CD14-positive monocyte (primary cell): ENCODE measurements at regions not wholly inside any gene's neighbourhood (a gene's known extent, or its start where the extent isn't known, plus 50 kb on each side); places are given as distances from the start of the nearest gene placed in this dataset.

ENCODE experiments used
- DNase-seq, 3 donors: peaks; one replicate each; pipeline ENCODE4 v3.0.0-alpha.2; 2011 to 2022
- H2AFZ ChIP-seq: 2 replicates; pipeline ENCODE4 v1.6.0; 2012; ENCODE audit warnings: mild to moderate bottlenecking, low read depth, low read length, inconsistent platforms; ENCODE audit not compliant: insufficient read depth, poor library complexity, severe bottlenecking
- H3K27ac ChIP-seq, 2 donors: 1 replicate in 1 of 2; 2 replicates in 1 of 2; pipeline ENCODE4 v1.5.1; 2012 to 2013; ENCODE audit warnings: low read length in 2 of 2, control low read depth in 1 of 2, inconsistent platforms in 1 of 2, low read depth in 1 of 2, mild to moderate bottlenecking in 1 of 2
- H3K27me3 ChIP-seq, 2 donors: one replicate each; pipeline versions ENCODE4 v1.6.0 to v1.6.1; 2011 to 2013; ENCODE audit warnings: low read length in 2 of 2; ENCODE audit not compliant: control insufficient read depth in 2 of 2, insufficient read depth in 2 of 2
- H3K36me3 ChIP-seq, 2 donors: replicated peaks in 1 of 2; 1 replicate in 1 of 2; 2 replicates in 1 of 2; pipeline versions ENCODE4 v1.5.1 to v1.6.1; 2012 to 2013; ENCODE audit warnings: low read length in 2 of 2, control low read depth in 1 of 2, inconsistent platforms in 1 of 2, mild to moderate bottlenecking in 1 of 2; ENCODE audit not compliant: insufficient read depth in 2 of 2, control insufficient read depth in 1 of 2
- H3K4me1 ChIP-seq, 2 donors: 1 replicate in 1 of 2; 2 replicates in 1 of 2; pipeline versions ENCODE4 v1.5.1 to v1.6.1; 2012 to 2013; ENCODE audit warnings: low read length in 2 of 2, control low read depth in 1 of 2, inconsistent platforms in 1 of 2, mild to moderate bottlenecking in 1 of 2, moderate library complexity in 1 of 2; ENCODE audit not compliant: insufficient read depth in 2 of 2, control insufficient read depth in 1 of 2
- H3K4me2 ChIP-seq: replicated peaks from 2 replicates; pipeline ENCODE3; 2012; ENCODE audit warnings: low read length, moderate library complexity, mild to moderate bottlenecking; ENCODE audit not compliant: poor library complexity, severe bottlenecking; ENCODE audit errors: extremely low read depth
- H3K4me3 ChIP-seq, 3 experiments: fragments of 200-600 bp in 1 of 3; sonication (generic) in 1 of 3; replicated peaks in 1 of 3; 1 replicate in 2 of 3; 2 replicates in 1 of 3; pipeline ENCODE4 v1.5.1; 2011 to 2013; ENCODE audit warnings: low read length in 3 of 3, mild to moderate bottlenecking in 3 of 3, control low read depth in 2 of 3, low read depth in 2 of 3, inconsistent platforms in 1 of 3, moderate library complexity in 1 of 3
- H3K79me2 ChIP-seq: 2 replicates; pipeline ENCODE4 v1.6.0; 2012; ENCODE audit warnings: mild to moderate bottlenecking, control low read depth, inconsistent platforms, low read length, moderate library complexity; ENCODE audit not compliant: insufficient read depth
- H3K9ac ChIP-seq: 2 replicates; pipeline ENCODE4 v1.6.0; 2017; ENCODE audit warnings: low read length, mild to moderate bottlenecking; ENCODE audit not compliant: insufficient read depth, poor library complexity, severe bottlenecking
- H3K9me3 ChIP-seq, 2 donors: replicated peaks in 1 of 2; 1 replicate in 1 of 2; 2 replicates in 1 of 2; pipeline versions ENCODE4 v1.5.1 to v1.6.1; 2012 to 2013; ENCODE audit warnings: low read length in 2 of 2, control low read depth in 1 of 2; ENCODE audit not compliant: control insufficient read depth in 1 of 2, insufficient read depth in 1 of 2
- H4K20me1 ChIP-seq: 2 replicates; pipeline ENCODE4 v1.6.0; 2012; ENCODE audit warnings: mild to moderate bottlenecking, low read length, control low read depth, moderate library complexity; ENCODE audit not compliant: insufficient read depth
- H3K27ac Mint-ChIP-seq, 7 donors: one replicate each; pipeline ENCODE4 v1.8.0; 2020; ENCODE audit warnings: mild to moderate bottlenecking in 7 of 7, mixed read lengths in 7 of 7, moderate library complexity in 6 of 7, inconsistent platforms in 2 of 7
- H3K27me3 Mint-ChIP-seq, 3 donors: one replicate each; pipeline ENCODE4 v1.8.0; 2021 to 2022; ENCODE audit warnings: low read depth in 3 of 3, mild to moderate bottlenecking in 3 of 3, mixed read lengths in 3 of 3, moderate library complexity in 3 of 3, inconsistent platforms in 1 of 3
- H3K36me3 Mint-ChIP-seq, 2 donors: one replicate each; pipeline ENCODE4 v1.8.0; 2020; ENCODE audit warnings: mixed read lengths in 2 of 2, inconsistent platforms in 1 of 2, mild to moderate bottlenecking in 1 of 2
- H3K4me1 Mint-ChIP-seq: one replicate; pipeline ENCODE4 v1.8.0; 2020; ENCODE audit warnings: mild to moderate bottlenecking, mixed read lengths
- H3K4me3 Mint-ChIP-seq, 2 donors: one replicate each; pipeline ENCODE4 v1.8.0; 2020; ENCODE audit warnings: mild to moderate bottlenecking in 2 of 2, mixed read lengths in 2 of 2, moderate library complexity in 1 of 2
- H3K9me3 Mint-ChIP-seq, 7 donors: one replicate each; pipeline ENCODE4 v1.8.0; 2020 to 2022; ENCODE audit warnings: mixed read lengths in 7 of 7, mild to moderate bottlenecking in 6 of 7, moderate library complexity in 6 of 7, inconsistent platforms in 2 of 7
- WGBS: methylation state at CpG from one replicate; pipeline ENCODE4 v1.1.5; 2013; ENCODE audit warnings: missing lambda C conversion rate; ENCODE audit not compliant: insufficient coverage; 5-methylcytosine and 5-hydroxymethylcytosine counted together
- intact Hi-C, 2 donors: fragments of 100-400 bp; cut with micrococcal nuclease; formaldehyde crosslinking; loops; one replicate each; pipeline versions ENCODE4 v1.15.0 to v1.15.1; 2023
- TF ChIP-seq, protein P1 (sequence below): fragments of 200-600 bp; IDR thresholded peaks from one replicate; pipeline ENCODE4 v1.8.0; 2022; ENCODE audit warnings: antibody characterized with exemption, mild to moderate bottlenecking

DNA sequence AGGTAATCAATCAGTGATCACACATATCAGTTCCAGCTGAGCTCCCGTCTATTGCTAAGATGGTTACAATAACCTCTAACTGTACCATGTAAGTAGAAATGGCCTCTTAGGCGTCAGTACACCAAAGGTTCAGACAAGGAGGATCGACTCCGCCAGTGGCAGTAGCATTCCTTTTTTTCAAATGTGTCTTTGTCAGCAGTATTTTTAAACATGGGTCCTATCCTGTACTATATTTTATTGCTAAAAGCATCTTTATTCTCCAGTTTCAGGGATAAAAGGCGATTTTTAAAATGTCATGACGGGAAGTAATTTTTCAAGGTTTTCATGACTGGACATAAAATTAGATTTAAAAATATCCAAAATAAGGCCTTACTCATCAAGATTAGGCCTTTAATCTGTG, 64.8 kb upstream of the TBCA start:
- Mint-ChIP-seq H3K4me3 (no peak overlapping the region), H3K9me3 (peaks cover 0 to 8% (median 0%) of the 10 kb centered on the region in 7 donors), H3K36me3 (peaks cover 0 to 8% of the 10 kb centered on the region in 2 donors), H3K4me1 (peaks cover 14% of the 10 kb centered on the region), H3K27me3 (peaks cover 18 to 54% (median 35%) of the 10 kb centered on the region in 3 donors), H3K27ac (no peak overlapping the region)
- DNase-seq = no peak
- TF ChIP-seq, protein P1, sequence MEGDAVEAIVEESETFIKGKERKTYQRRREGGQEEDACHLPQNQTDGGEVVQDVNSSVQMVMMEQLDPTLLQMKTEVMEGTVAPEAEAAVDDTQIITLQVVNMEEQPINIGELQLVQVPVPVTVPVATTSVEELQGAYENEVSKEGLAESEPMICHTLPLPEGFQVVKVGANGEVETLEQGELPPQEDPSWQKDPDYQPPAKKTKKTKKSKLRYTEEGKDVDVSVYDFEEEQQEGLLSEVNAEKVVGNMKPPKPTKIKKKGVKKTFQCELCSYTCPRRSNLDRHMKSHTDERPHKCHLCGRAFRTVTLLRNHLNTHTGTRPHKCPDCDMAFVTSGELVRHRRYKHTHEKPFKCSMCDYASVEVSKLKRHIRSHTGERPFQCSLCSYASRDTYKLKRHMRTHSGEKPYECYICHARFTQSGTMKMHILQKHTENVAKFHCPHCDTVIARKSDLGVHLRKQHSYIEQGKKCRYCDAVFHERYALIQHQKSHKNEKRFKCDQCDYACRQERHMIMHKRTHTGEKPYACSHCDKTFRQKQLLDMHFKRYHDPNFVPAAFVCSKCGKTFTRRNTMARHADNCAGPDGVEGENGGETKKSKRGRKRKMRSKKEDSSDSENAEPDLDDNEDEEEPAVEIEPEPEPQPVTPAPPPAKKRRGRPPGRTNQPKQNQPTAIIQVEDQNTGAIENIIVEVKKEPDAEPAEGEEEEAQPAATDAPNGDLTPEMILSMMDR = no peak
- no peak overlapping the region for H2AFZ ChIP-seq
- no CpG with 5 or more reads among the region's 6 CpGs for WGBS
- no peaks in the 10 kb centered on the region for H3K36me3 ChIP-seq
- no peaks in the 10 kb centered on the region for H3K79me2 ChIP-seq
- H3K4me2 ChIP-seq = no peak overlapping the region
- intact Hi-C loops = loop anchor here in 1 of 2 donors (10.0 kb wide), 1 partner anchor 206 kb away; the partner anchor contains the start of gene OTP
- no peaks in the 10 kb centered on the region for H3K9me3 ChIP-seq
- no peak overlapping the region for H3K9ac ChIP-seq
- no peak overlapping the region for H3K4me3 ChIP-seq
- H3K27me3 ChIP-seq = peaks cover 25 to 62% of the 10 kb centered on the region in 2 donors
- peaks cover 8 to 17% of the 10 kb centered on the region in 2 donors for H3K4me1 ChIP-seq
- no peak overlapping the region for H3K27ac ChIP-seq
- no peaks in the 10 kb centered on the region for H4K20me1 ChIP-seq

DNA sequence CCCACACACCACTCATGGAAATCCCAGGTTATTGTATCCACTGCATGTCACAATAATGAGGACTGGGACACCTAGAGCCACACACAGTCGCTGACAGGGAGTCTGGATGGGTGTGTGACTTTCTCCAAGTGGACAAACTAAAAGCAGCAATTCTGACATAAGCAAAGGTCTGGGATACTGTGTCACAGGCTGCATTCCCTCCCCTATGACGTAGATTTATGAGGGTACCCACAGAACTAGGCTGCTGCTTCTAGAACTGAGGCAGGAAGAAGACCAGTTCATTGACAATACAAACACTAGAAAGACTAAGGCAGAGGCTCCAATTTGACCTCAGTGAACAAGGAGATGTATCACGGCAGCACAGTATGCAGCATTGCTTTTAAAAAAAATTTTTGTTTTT, 63.6 kb upstream of the TBCA start:
- Mint-ChIP-seq H3K36me3 (peaks cover 0 to 3% of the 10 kb centered on the region in 2 donors), H3K9me3 (peaks cover 0 to 4% (median 0%) of the 10 kb centered on the region in 7 donors), H3K27me3 (peaks cover 18 to 44% (median 29%) of the 10 kb centered on the region in 3 donors), H3K4me1 (peaks cover 8% of the 10 kb centered on the region), H3K27ac (no peak overlapping the region), H3K4me3 (no peak overlapping the region)
- WGBS = 100% methylated on average over 2 of the region's 3 CpGs
- peaks cover 16 to 49% of the 10 kb centered on the region in 2 donors for H3K27me3 ChIP-seq
- no peak overlapping the region for H3K4me3 ChIP-seq
- intact Hi-C loops = loop anchor here in 1 of 2 donors (10.0 kb wide), 1 partner anchor 205 kb away; the partner anchor contains the start of gene OTP
- no peaks in the 10 kb centered on the region for H3K36me3 ChIP-seq
- DNase-seq = no peak
- H3K9me3 ChIP-seq = no peaks in the 10 kb centered on the region
- H4K20me1 ChIP-seq = no peaks in the 10 kb centered on the region
- no peak overlapping the region for H2AFZ ChIP-seq
- TF ChIP-seq, protein P1 = no peak
- no peaks in the 10 kb centered on the region for H3K79me2 ChIP-seq
- peaks cover 3 to 11% of the 10 kb centered on the region in 2 donors for H3K4me1 ChIP-seq
- no peak overlapping the region for H3K27ac ChIP-seq
- H3K4me2 ChIP-seq = no peak overlapping the region
- no peak overlapping the region for H3K9ac ChIP-seq
